Liver (tissue), 8 donors: ENCODE measurements at regions not wholly inside any gene's neighbourhood (a gene's known extent, or its start where the extent isn't known, plus 50 kb on each side); places are given as distances from the start of the nearest gene placed in this dataset.

Experiments
- DNase-seq: peaks from one replicate; pipeline ENCODE4 v3.0.0-alpha.2; 2017; ENCODE audit warnings: low spot score
- H3K27ac ChIP-seq, 2 donors: one replicate each; pipeline ENCODE4 v1.7.0; 2013; ENCODE audit warnings: inconsistent platforms in 2 of 2, low read length in 2 of 2, control low read depth in 1 of 2, low read depth in 1 of 2, mild to moderate bottlenecking in 1 of 2
- H3K27me3 ChIP-seq, 4 donors: one replicate each; pipeline versions ENCODE4 v1.6.1 to v1.7.0; 2013; ENCODE audit warnings: low read length in 3 of 4, inconsistent platforms in 1 of 4, mild to moderate bottlenecking in 1 of 4, moderate library complexity in 1 of 4; ENCODE audit not compliant: control insufficient read depth in 4 of 4, insufficient read depth in 4 of 4
- H3K36me3 ChIP-seq, 4 donors: one replicate each; pipeline versions ENCODE4 v1.6.1 to v1.7.0; 2013; ENCODE audit warnings: low read length in 3 of 4, mild to moderate bottlenecking in 3 of 4, low read depth in 1 of 4, moderate library complexity in 1 of 4; ENCODE audit not compliant: control insufficient read depth in 4 of 4, insufficient read depth in 3 of 4
- H3K4me1 ChIP-seq, 4 donors: one replicate each; pipeline versions ENCODE4 v1.6.1 to v1.7.0; 2013; ENCODE audit warnings: low read length in 3 of 4, mild to moderate bottlenecking in 3 of 4, moderate library complexity in 1 of 4; ENCODE audit not compliant: control insufficient read depth in 4 of 4, insufficient read depth in 4 of 4
- H3K4me3 ChIP-seq, 3 donors: one replicate each; pipeline versions ENCODE4 v1.6.1 to v1.7.0; 2013; ENCODE audit warnings: low read length in 3 of 3, control low read depth in 1 of 3, low read depth in 1 of 3, mild to moderate bottlenecking in 1 of 3
- H3K9ac ChIP-seq, 2 donors: one replicate each; pipeline ENCODE4 v1.7.0; 2013; ENCODE audit warnings: low read length in 2 of 2, mild to moderate bottlenecking in 2 of 2, moderate library complexity in 2 of 2, control low read depth in 1 of 2, low read depth in 1 of 2
- H3K9me3 ChIP-seq, 4 donors: one replicate each; pipeline versions ENCODE4 v1.6.1 to v1.7.0; 2013; ENCODE audit warnings: low read length in 3 of 4; ENCODE audit not compliant: control insufficient read depth in 4 of 4
- EGR1 ChIP-seq, 2 donors: IDR thresholded peaks; 2 replicates each; pipeline ENCODE4 v1.6.1; 2016 to 2018; ENCODE audit warnings: antibody characterized with exemption in 2 of 2, low read depth in 2 of 2
- FOXA2 ChIP-seq: IDR thresholded peaks from 2 replicates; pipeline ENCODE4 v1.6.1; 2016; ENCODE audit warnings: antibody characterized with exemption
- HNF4A ChIP-seq, 2 donors: conservative IDR thresholded peaks; 2 replicates each; pipeline ENCODE4 v1.6.1; 2016; ENCODE audit warnings: antibody characterized with exemption in 2 of 2, mild to moderate bottlenecking in 2 of 2
- HNF4G ChIP-seq: IDR thresholded peaks from 2 replicates; pipeline ENCODE4 v1.6.1; 2016; ENCODE audit warnings: antibody characterized with exemption
- JUND ChIP-seq, 2 donors: IDR thresholded peaks; 2 replicates each; pipeline ENCODE4 v1.6.1; 2016; ENCODE audit warnings: antibody characterized with exemption in 2 of 2
- NR2F2 ChIP-seq: IDR thresholded peaks from 2 replicates; pipeline ENCODE4 v1.6.1; 2016; ENCODE audit warnings: antibody characterized with exemption
- RAD21 ChIP-seq, 2 donors: IDR thresholded peaks; 2 replicates each; pipeline ENCODE4 v1.6.1; 2016; ENCODE audit warnings: antibody characterized with exemption in 2 of 2, mild to moderate bottlenecking in 2 of 2
- RXRA ChIP-seq, 2 donors: IDR thresholded peaks; 2 replicates each; pipeline ENCODE4 v1.6.1; 2017 to 2018; ENCODE audit warnings: antibody characterized with exemption in 2 of 2, mild to moderate bottlenecking in 1 of 2
- SP1 ChIP-seq: IDR thresholded peaks from 2 replicates; pipeline ENCODE4 v1.6.1; 2018; ENCODE audit warnings: antibody characterized with exemption, mild to moderate bottlenecking
- TAF1 ChIP-seq: conservative IDR thresholded peaks from 2 replicates; pipeline ENCODE4 v1.6.1; 2016; ENCODE audit warnings: antibody characterized with exemption, mild to moderate bottlenecking
- YY1 ChIP-seq: IDR thresholded peaks from 2 replicates; pipeline ENCODE4 v1.6.1; 2016; ENCODE audit warnings: antibody characterized with exemption, mild to moderate bottlenecking
- WGBS: extraction: QIAGEN DNeasy Blood & Tissue Kit; methylation state at CpG from one replicate; pipeline ENCODE4 v1.1.7; 2013; 5-methylcytosine and 5-hydroxymethylcytosine counted together
- TF ChIP-seq, protein P1 (sequence below): IDR thresholded peaks from 2 replicates; pipeline ENCODE4 v1.6.1; 2016; ENCODE audit warnings: antibody characterized with exemption
- TF ChIP-seq, protein P2 (sequence below): IDR thresholded peaks from 2 replicates; pipeline ENCODE4 v1.6.1; 2016; ENCODE audit warnings: antibody characterized with exemption, mild to moderate bottlenecking
- TF ChIP-seq, protein P3 (sequence below): IDR thresholded peaks from 2 replicates; pipeline ENCODE4 v1.6.1; 2016; ENCODE audit warnings: antibody characterized with exemption
- TF ChIP-seq, protein P4 (sequence below): fragments of 150-350 bp; IDR thresholded peaks from 2 replicates; pipeline ENCODE4 v1.5.1; 2017; ENCODE audit warnings: improper control_type of control experiment, low read depth, low read length; ENCODE audit not compliant: missing input control
- donor health status: healthy.
- donor health status: healthy.
- donor health status: healthy.
- donor health status: healthy.
- donor health status: healthy.

DNA sequence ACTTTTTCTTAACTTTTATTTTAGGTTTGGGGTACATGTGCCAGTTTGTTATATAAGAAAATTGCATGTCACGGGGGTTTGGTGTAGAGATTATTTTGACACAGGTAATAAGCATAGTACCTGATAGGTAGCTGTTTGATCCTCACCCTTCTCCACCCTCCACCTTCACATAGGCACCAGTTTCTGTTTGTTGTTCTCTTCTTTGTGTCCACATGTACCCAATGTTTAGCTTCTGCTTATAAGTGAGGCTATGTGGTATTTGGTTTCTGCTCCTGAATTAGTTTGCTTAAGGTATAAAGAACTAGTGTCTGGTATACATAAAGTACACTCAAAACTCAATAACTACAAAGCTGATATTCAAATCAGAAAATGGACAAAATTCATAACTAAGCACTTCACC is 654.6 kb upstream of the LINC00305 start:
- no peak overlapping the region for H3K9ac ChIP-seq
- DNase-seq: no peak
- no peak overlapping the region for H3K4me3 ChIP-seq
- no peaks in the 10 kb centered on the region for H3K36me3 ChIP-seq
- no peak for TF ChIP-seq TAF1
- no peak for TF ChIP-seq NR2F2
- TF ChIP-seq, protein P1, sequence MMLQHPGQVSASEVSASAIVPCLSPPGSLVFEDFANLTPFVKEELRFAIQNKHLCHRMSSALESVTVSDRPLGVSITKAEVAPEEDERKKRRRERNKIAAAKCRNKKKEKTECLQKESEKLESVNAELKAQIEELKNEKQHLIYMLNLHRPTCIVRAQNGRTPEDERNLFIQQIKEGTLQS: no peak
- no peak for TF ChIP-seq EGR1 (IDR thresholded peaks at IDR 0.05; ENCODE audit: low read depth in 2 of 2)
- TF ChIP-seq SP1: no peak
- 84% methylated on average over 1 of the region's 1 CpG for WGBS
- peaks cover 0 to 2% (median 0%) of the 10 kb centered on the region in 4 donors for H3K27me3 ChIP-seq
- H3K4me1 ChIP-seq: no peaks in the 10 kb centered on the region
- no peak overlapping the region for H3K27ac ChIP-seq
- H3K9me3 ChIP-seq: no peaks in the 10 kb centered on the region

DNA sequence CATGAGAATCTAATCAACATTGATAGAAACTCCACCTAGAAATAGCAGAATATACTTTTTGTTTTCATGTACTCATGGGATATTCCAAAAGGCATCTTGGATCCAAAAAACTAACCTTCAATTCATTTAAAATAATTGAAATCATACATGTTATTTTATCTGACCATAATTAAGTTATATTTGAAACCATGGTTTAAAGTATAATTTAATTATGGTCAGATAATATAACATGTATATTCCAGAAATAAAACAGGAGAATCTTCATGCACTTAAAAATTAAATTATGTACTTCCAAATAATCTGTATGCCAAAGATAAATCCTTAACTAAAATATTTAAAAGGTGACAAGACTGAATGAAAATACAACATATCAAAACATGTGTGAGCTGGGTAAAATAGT is 651.3 kb upstream of the LINC00305 start:
- H3K9me3 ChIP-seq: no peaks in the 10 kb centered on the region
- H3K4me1 ChIP-seq: no peaks in the 10 kb centered on the region
- no peak for TF ChIP-seq NR2F2
- no peak for TF ChIP-seq HNF4A (conservative IDR thresholded peaks at IDR 0.05)
- TF ChIP-seq JUND (IDR thresholded peaks at IDR 0.05): no peak
- TF ChIP-seq, protein P2, sequence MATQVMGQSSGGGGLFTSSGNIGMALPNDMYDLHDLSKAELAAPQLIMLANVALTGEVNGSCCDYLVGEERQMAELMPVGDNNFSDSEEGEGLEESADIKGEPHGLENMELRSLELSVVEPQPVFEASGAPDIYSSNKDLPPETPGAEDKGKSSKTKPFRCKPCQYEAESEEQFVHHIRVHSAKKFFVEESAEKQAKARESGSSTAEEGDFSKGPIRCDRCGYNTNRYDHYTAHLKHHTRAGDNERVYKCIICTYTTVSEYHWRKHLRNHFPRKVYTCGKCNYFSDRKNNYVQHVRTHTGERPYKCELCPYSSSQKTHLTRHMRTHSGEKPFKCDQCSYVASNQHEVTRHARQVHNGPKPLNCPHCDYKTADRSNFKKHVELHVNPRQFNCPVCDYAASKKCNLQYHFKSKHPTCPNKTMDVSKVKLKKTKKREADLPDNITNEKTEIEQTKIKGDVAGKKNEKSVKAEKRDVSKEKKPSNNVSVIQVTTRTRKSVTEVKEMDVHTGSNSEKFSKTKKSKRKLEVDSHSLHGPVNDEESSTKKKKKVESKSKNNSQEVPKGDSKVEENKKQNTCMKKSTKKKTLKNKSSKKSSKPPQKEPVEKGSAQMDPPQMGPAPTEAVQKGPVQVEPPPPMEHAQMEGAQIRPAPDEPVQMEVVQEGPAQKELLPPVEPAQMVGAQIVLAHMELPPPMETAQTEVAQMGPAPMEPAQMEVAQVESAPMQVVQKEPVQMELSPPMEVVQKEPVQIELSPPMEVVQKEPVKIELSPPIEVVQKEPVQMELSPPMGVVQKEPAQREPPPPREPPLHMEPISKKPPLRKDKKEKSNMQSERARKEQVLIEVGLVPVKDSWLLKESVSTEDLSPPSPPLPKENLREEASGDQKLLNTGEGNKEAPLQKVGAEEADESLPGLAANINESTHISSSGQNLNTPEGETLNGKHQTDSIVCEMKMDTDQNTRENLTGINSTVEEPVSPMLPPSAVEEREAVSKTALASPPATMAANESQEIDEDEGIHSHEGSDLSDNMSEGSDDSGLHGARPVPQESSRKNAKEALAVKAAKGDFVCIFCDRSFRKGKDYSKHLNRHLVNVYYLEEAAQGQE: no peak
- TF ChIP-seq, protein P3, sequence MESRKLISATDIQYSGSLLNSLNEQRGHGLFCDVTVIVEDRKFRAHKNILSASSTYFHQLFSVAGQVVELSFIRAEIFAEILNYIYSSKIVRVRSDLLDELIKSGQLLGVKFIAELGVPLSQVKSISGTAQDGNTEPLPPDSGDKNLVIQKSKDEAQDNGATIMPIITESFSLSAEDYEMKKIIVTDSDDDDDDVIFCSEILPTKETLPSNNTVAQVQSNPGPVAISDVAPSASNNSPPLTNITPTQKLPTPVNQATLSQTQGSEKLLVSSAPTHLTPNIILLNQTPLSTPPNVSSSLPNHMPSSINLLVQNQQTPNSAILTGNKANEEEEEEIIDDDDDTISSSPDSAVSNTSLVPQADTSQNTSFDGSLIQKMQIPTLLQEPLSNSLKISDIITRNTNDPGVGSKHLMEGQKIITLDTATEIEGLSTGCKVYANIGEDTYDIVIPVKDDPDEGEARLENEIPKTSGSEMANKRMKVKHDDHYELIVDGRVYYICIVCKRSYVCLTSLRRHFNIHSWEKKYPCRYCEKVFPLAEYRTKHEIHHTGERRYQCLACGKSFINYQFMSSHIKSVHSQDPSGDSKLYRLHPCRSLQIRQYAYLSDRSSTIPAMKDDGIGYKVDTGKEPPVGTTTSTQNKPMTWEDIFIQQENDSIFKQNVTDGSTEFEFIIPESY: no peak
- no peak for TF ChIP-seq FOXA2
- TF ChIP-seq, protein P4, sequence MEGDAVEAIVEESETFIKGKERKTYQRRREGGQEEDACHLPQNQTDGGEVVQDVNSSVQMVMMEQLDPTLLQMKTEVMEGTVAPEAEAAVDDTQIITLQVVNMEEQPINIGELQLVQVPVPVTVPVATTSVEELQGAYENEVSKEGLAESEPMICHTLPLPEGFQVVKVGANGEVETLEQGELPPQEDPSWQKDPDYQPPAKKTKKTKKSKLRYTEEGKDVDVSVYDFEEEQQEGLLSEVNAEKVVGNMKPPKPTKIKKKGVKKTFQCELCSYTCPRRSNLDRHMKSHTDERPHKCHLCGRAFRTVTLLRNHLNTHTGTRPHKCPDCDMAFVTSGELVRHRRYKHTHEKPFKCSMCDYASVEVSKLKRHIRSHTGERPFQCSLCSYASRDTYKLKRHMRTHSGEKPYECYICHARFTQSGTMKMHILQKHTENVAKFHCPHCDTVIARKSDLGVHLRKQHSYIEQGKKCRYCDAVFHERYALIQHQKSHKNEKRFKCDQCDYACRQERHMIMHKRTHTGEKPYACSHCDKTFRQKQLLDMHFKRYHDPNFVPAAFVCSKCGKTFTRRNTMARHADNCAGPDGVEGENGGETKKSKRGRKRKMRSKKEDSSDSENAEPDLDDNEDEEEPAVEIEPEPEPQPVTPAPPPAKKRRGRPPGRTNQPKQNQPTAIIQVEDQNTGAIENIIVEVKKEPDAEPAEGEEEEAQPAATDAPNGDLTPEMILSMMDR: no peak
- no peak overlapping the region for H3K9ac ChIP-seq
- DNase-seq: no peak
- H3K4me3 ChIP-seq: no peak overlapping the region
- H3K36me3 ChIP-seq: no peaks in the 10 kb centered on the region
- no peaks in the 10 kb centered on the region for H3K27me3 ChIP-seq
- H3K27ac ChIP-seq: no peak overlapping the region

DNA sequence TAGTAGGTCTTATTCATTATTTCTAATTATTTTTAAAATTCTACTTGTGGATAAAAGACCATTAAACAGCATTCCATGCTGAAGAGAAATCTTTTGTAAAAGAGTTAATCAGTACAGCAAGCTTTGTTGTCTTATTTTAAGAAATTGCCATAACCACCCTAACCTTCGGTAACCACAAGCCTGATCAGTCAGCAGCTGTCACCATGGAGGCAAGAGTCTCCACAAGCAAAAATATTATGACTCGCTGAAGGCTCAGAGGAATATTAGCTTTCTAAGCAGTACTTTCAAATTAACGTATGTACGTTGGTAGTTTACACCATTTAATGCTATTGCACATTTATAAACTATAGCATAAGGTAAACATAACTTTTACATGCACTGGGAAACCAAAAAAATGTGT is 650.5 kb upstream of the LINC00305 start:
- Histone ChIP-seq H3K4me1 (no peaks in the 10 kb centered on the region), H3K4me3 (no peak overlapping the region), H3K9ac (no peak overlapping the region), H3K27me3 (no peaks in the 10 kb centered on the region), H3K9me3 (no peaks in the 10 kb centered on the region), H3K27ac (no peak overlapping the region), H3K36me3 (no peaks in the 10 kb centered on the region)
- WGBS: 87% methylated on average over 4 of the region's 4 CpGs
- DNase-seq: no peak
- TF ChIP-seq HNF4A (conservative IDR thresholded peaks at IDR 0.05) (no peak), HNF4G (no peak), RAD21 (IDR thresholded peaks at IDR 0.05) (no peak), YY1 (no peak), JUND (IDR thresholded peaks at IDR 0.05) (no peak), RXRA (IDR thresholded peaks at IDR 0.05) (no peak)
- TF ChIP-seq, protein P4: no peak
